Epithelial cell of proximal tubule (primary cell): ENCODE measurements at regions not wholly inside any gene's neighbourhood (a gene's known extent, or its start where the extent isn't known, plus 50 kb on each side); places are given as distances from the start of the nearest gene placed in this dataset.
A peak's percentile ranks its signal among the peaks of the same experiment; 100 is the strongest.

Source experiments
- DNase-seq: peaks from one replicate; pipeline ENCODE4 v3.0.0-alpha.2; 2011; ENCODE audit warnings: low read depth
- H3K4me3 ChIP-seq: 2 replicates; pipeline ENCODE4 v1.5.1; 2011; ENCODE audit warnings: low read depth, mild to moderate bottlenecking, low read length
- CTCF ChIP-seq: conservative IDR thresholded peaks from 2 replicates; pipeline ENCODE4 v1.5.1; 2012; ENCODE audit warnings: low read depth, mild to moderate bottlenecking, low read length

- no peak overlapping the region for H3K4me3 ChIP-seq
- TF ChIP-seq CTCF = no peak
- DNase-seq = no peak
Measured at GRCh38 chr9:14978022-14979000, 68.1 kb upstream of the FREM1 start.

GRCh38 chr9:14967450-14968321 lies 57.5 kb upstream of the FREM1 start:
- H3K4me3 ChIP-seq = no peak overlapping the region
- DNase-seq = no peak
- TF ChIP-seq CTCF = no peak

GRCh38 chr9:14962193-14962882 lies 52.1 kb upstream of the FREM1 start:
- H3K4me3 ChIP-seq = no peak overlapping the region
- no peak for TF ChIP-seq CTCF

GRCh38 chr9:14961372-14962068 lies 51.3 kb upstream of the FREM1 start:
- DNase-seq = peak; percentile 16
- no peak for TF ChIP-seq CTCF
- H3K4me3 ChIP-seq = no peak overlapping the region

More at GRCh38 chr9:14962193-14962882, 52.1 kb upstream of the FREM1 start:
- no peak for DNase-seq

- no peak for DNase-seq
- no peak for TF ChIP-seq CTCF
- no peak overlapping the region for H3K4me3 ChIP-seq
Measured at GRCh38 chr9:14960881-14961280, 50.7 kb upstream of the FREM1 start.
